ENCODE measurements at regions not wholly inside any gene's neighbourhood (a gene's known extent, or its start where the extent isn't known, plus 50 kb on each side); places are given as distances from the start of the nearest gene placed in this dataset.

DNA sequence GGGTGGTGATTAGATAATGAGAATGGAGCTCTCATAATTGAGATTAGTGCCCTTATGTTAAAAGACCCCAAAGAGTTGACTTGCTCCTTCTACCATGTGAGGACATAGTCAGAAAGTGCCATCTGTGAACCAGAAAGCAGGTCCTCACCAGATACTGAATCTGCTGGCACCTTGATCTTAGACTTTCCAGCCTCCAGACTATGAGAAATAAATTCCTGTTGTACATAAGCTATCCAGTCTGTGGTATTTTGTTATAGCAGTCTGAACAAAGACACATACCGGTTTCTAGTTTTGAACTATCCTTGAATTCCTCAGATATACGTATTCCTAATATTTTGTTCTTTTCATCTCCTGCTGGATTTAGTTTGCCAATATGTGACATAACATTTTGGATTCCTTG lies 228.1 kb downstream of the FZD1 start:
- TF ChIP-seq, protein P1, sequence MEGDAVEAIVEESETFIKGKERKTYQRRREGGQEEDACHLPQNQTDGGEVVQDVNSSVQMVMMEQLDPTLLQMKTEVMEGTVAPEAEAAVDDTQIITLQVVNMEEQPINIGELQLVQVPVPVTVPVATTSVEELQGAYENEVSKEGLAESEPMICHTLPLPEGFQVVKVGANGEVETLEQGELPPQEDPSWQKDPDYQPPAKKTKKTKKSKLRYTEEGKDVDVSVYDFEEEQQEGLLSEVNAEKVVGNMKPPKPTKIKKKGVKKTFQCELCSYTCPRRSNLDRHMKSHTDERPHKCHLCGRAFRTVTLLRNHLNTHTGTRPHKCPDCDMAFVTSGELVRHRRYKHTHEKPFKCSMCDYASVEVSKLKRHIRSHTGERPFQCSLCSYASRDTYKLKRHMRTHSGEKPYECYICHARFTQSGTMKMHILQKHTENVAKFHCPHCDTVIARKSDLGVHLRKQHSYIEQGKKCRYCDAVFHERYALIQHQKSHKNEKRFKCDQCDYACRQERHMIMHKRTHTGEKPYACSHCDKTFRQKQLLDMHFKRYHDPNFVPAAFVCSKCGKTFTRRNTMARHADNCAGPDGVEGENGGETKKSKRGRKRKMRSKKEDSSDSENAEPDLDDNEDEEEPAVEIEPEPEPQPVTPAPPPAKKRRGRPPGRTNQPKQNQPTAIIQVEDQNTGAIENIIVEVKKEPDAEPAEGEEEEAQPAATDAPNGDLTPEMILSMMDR (IDR thresholded peaks at IDR 0.05): no peak
- TF ChIP-seq EZH2 (IDR thresholded peaks at IDR 0.05; ENCODE audit: borderline replicate concordance, insufficient read depth, low read depth, low read length, poor library complexity, severe bottlenecking): no peak
